Adrenal gland (tissue), 9 donors: ENCODE measurements at regions not wholly inside any gene's neighbourhood (a gene's known extent, or its start where the extent isn't known, plus 50 kb on each side); places are given as distances from the start of the nearest gene placed in this dataset.

Experiments
- DNase-seq, 7 donors: peaks; one replicate each; pipeline ENCODE4 v3.0.0-alpha.2; 2019 to 2020
- H3K27ac ChIP-seq, 5 donors: fragments of 200-600 bp; sonication (generic) in 4 of 5; 1 replicate in 3 of 5; 2 replicates in 2 of 5; pipeline versions ENCODE4 v1.5.1 to v1.8.0; 2016 to 2020; ENCODE audit warnings: mild to moderate bottlenecking in 1 of 5
- H3K27me3 ChIP-seq: fragments of 200-600 bp; 2 replicates; pipeline ENCODE4 v1.8.0; 2021
- H3K36me3 ChIP-seq, 2 donors: fragments of 200-600 bp; replicated peaks in 1 of 2; 1 replicate in 1 of 2; 2 replicates in 1 of 2; pipeline versions ENCODE4 v1.5.1 to v1.8.0; 2018 to 2022
- H3K4me1 ChIP-seq, 2 donors: fragments of 200-600 bp; replicated peaks in 1 of 2; 1 replicate in 1 of 2; 2 replicates in 1 of 2; pipeline versions ENCODE4 v1.5.1 to v1.8.0; 2018 to 2021
- H3K4me3 ChIP-seq, 4 donors: fragments of 200-600 bp; sonication (generic) in 3 of 4; one replicate each; pipeline ENCODE4 v1.5.1; 2016 to 2018
- H3K9me3 ChIP-seq, 3 donors: fragments of 200-600 bp; sonication (generic) in 1 of 3; replicated peaks in 1 of 3; 1 replicate in 2 of 3; 2 replicates in 1 of 3; pipeline versions ENCODE4 v1.5.1 to v1.8.0; 2016 to 2021
- CTCF ChIP-seq, 6 experiments: fragments of 450-650 bp in 4 of 6; fragments of 200-600 bp in 2 of 6; sonication (generic) in 1 of 6; IDR thresholded peaks; 1 replicate in 5 of 6; 2 replicates in 1 of 6; pipeline versions ENCODE4 v1.5.1 to v1.8.0; 2016 to 2021; ENCODE audit warnings: antibody characterized with exemption in 6 of 6, mild to moderate bottlenecking in 2 of 6, moderate library complexity in 1 of 6
- POLR2A ChIP-seq, 2 donors: fragments of 450-650 bp; IDR thresholded peaks; one replicate each; pipeline ENCODE4 v1.6.1; 2017; ENCODE audit warnings: antibody characterized with exemption in 2 of 2, mild to moderate bottlenecking in 2 of 2, moderate library complexity in 1 of 2
- WGBS, 4 donors: extraction: QIAGEN DNeasy Blood & Tissue Kit in 2 of 4; methylation state at CpG; one replicate each; pipeline versions ENCODE4 v1.1.5 to v1.1.7; 2013 to 2017; 5-methylcytosine and 5-hydroxymethylcytosine counted together
- intact Hi-C, 2 donors: fragments of 100-400 bp; cut with DNase I; formaldehyde crosslinking; loops; one replicate each; pipeline versions ENCODE4 v1.14.1 to v1.15.0; 2022 to 2023
- donor health status: healthy with polysubstance abuse.
- donor health status: Bipolar disorder and iron deficiency.
- donor health status: DM: yes; HTN: yes; CAD: no.
- donor health status: DM: no; HTN: no; CAD: no.
- donor health status: DM: no; HTN: no; CAD: no.

DNA sequence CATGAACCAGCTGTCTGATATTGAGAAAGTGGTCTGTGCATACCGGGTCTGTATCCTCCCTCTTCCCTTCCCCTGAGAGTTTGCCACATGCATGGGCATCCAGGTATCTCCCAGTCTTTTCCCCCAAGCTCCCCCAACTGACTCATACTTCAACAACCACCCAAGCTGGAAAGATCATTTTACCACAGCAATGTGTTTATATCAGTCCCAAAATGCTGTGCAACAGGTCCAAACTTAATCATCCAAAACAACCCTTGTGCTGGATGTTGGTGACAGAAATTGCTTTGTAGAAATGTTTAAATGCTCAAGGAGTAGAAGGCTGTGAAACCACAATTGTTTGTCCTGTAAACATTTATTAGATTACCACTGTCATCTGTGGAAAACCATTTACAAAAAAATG lies 286.8 kb upstream of the KLF3 start:
- Histone ChIP-seq H3K27me3 (no peaks in the 10 kb centered on the region), H3K4me1 (peaks cover 5 to 12% of the 10 kb centered on the region in 2 donors), H3K9me3 (no peaks in the 10 kb centered on the region), H3K36me3 (no peaks in the 10 kb centered on the region), H3K4me3 (no peak overlapping the region), H3K27ac (no peak overlapping the region)
- DNase-seq: no peak
- intact Hi-C loops: no loop called here
- no peak for TF ChIP-seq POLR2A (IDR thresholded peaks at IDR 0.05)
- no peak for TF ChIP-seq CTCF (IDR thresholded peaks at IDR 0.05)
- 82 to 100% (median 93%) methylated on average over 1 of the region's 1 CpG for WGBS, 4 donors

DNA sequence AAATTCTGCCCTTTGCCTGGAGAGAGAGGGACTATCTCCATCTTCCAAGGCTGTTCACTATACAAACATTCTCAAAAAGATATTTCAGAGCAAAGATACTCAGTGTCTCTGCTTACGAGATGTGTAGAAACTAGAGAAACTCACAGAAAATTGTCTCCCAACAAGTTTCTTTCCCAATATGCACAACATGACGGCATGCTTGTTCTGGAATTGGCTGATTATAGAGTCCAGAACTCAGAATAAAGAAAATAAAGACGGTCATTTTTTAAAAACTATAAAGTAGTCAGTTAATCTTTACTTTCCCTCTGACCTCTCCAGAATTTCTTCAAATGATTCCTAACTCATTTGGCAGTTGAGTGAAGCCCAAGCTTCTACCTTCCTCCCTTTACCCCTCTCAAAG lies 285.5 kb upstream of the KLF3 start:
- WGBS, 4 donors: 62 to 85% (median 65%) methylated on average over 3 of the region's 3 CpGs
- H3K27me3 ChIP-seq: no peaks in the 10 kb centered on the region
- intact Hi-C loops: no loop called here
- no peaks in the 10 kb centered on the region for H3K9me3 ChIP-seq
- H3K4me3 ChIP-seq: no peak overlapping the region
- no peak overlapping the region for H3K27ac ChIP-seq
- no peak for DNase-seq
- TF ChIP-seq POLR2A (IDR thresholded peaks at IDR 0.05) (no peak), CTCF (IDR thresholded peaks at IDR 0.05) (no peak)
- peaks cover 9 to 23% of the 10 kb centered on the region in 2 donors for H3K4me1 ChIP-seq
- H3K36me3 ChIP-seq: no peaks in the 10 kb centered on the region

- Histone ChIP-seq H3K4me3 (no peak overlapping the region), H3K9me3 (no peaks in the 10 kb centered on the region), H3K27me3 (no peaks in the 10 kb centered on the region), H3K36me3 (no peaks in the 10 kb centered on the region), H3K27ac (peak overlapping the region in 2 of 5 donors; percentile 20 to 61), H3K4me1 (peaks cover 31 to 56% of the 10 kb centered on the region in 2 donors)
- peak; percentile 39 to 74 (median 62) for DNase-seq
- intact Hi-C loops: no loop called here
- TF ChIP-seq CTCF (IDR thresholded peaks at IDR 0.05) (no peak), POLR2A (IDR thresholded peaks at IDR 0.05) (no peak)
- WGBS, 4 donors: 36 to 68% (median 50%) methylated on average over 6 of the region's 6 CpGs
These were observed 282.2 kb upstream of the KLF3 start for GRCh38 chr4:38381788-38382187.

DNA sequence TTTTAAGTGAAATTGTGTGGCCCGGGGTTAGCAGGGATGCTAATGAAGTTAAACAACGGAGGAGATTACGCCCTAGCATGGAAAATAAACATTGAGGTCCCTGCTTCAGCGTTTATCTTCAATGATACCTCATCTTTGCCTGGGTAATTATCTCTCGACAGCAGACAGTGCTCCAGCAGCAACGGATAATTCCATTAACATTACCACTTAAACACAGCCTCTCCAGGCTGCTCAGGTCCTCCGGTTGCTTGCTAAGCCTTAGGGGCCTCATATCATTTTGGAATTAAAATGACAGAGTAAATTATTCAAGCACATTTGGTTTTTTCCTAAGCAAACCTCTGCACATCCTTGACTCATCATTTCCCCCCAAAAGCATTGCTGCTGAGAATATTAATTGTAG lies 281.5 kb upstream of the KLF3 start:
- Histone ChIP-seq H3K36me3 (no peaks in the 10 kb centered on the region), H3K27ac (peak overlapping the region in 2 of 5 donors; percentile 20 to 61), H3K9me3 (no peaks in the 10 kb centered on the region), H3K4me1 (peaks cover 37 to 63% of the 10 kb centered on the region in 2 donors), H3K27me3 (no peaks in the 10 kb centered on the region), H3K4me3 (no peak overlapping the region)
- 80 to 85% (median 83%) methylated on average over 7 of the region's 7 CpGs for WGBS, 4 donors
- DNase-seq: peak in 1 of 7 donors; percentile 79
- TF ChIP-seq POLR2A (IDR thresholded peaks at IDR 0.05) (no peak), CTCF (IDR thresholded peaks at IDR 0.05) (no peak)
- intact Hi-C loops: no loop called here
